Jurkat, Clone E6-1 (cell line): ENCODE measurements at regions not wholly inside any gene's neighbourhood (a gene's known extent, or its start where the extent isn't known, plus 50 kb on each side); places are given as distances from the start of the nearest gene placed in this dataset.

Experiments used
- DNase-seq: peaks from one replicate; pipeline ENCODE4 v3.0.0-alpha.2; 2011; ENCODE audit warnings: low read depth, low spot score
- H3K4me3 ChIP-seq: 2 replicates; pipeline ENCODE4 v1.5.1; 2011; ENCODE audit warnings: mild to moderate bottlenecking, low read length, control low read depth, moderate library complexity

- no peak for DNase-seq
- no peak overlapping the region for H3K4me3 ChIP-seq
These were observed 181.9 kb downstream of the PAH start for GRCh38 chr12:102735104-102735503.

- H3K4me3 ChIP-seq, result no peak overlapping the region
- DNase-seq, result no peak
These were observed 186.0 kb downstream of the PAH start for GRCh38 chr12:102730996-102731395.

GRCh38 chr12:102728506-102729242 is 188.4 kb downstream of the PAH start:
- no peak overlapping the region for H3K4me3 ChIP-seq
- DNase-seq, result peak; percentile 26

GRCh38 chr12:102726686-102727085 is 190.4 kb downstream of the PAH start:
- no peak overlapping the region for H3K4me3 ChIP-seq
- DNase-seq, result no peak

GRCh38 chr12:102722147-102722546 is 194.9 kb downstream of the PAH start:
- DNase-seq, result no peak
- H3K4me3 ChIP-seq, result no peak overlapping the region

- H3K4me3 ChIP-seq, result no peak overlapping the region
- DNase-seq, result no peak
These were observed 208.9 kb downstream of the PAH start for GRCh38 chr12:102708108-102708507.

- DNase-seq, result peak; percentile 49
- no peak overlapping the region for H3K4me3 ChIP-seq
These were observed 214.5 kb downstream of the PAH start for GRCh38 chr12:102702447-102703114.

GRCh38 chr12:102696045-102696444 is 215.7 kb upstream of the IGF1 start:
- no peak overlapping the region for H3K4me3 ChIP-seq
- DNase-seq, result no peak

- no peak overlapping the region for H3K4me3 ChIP-seq
- no peak for DNase-seq
These were observed 214.5 kb upstream of the IGF1 start for GRCh38 chr12:102694903-102695302.

GRCh38 chr12:102691773-102692555 is 211.6 kb upstream of the IGF1 start:
- DNase-seq, result no peak
- H3K4me3 ChIP-seq, result no peak overlapping the region

- no peak for DNase-seq
- H3K4me3 ChIP-seq, result no peak overlapping the region
These were observed 209.9 kb upstream of the IGF1 start for GRCh38 chr12:102690253-102690652.

GRCh38 chr12:102689701-102690100 is 209.3 kb upstream of the IGF1 start:
- no peak overlapping the region for H3K4me3 ChIP-seq
- DNase-seq, result no peak

- DNase-seq, result no peak
- H3K4me3 ChIP-seq, result no peak overlapping the region
These were observed 207.2 kb upstream of the IGF1 start for GRCh38 chr12:102687523-102687922.

GRCh38 chr12:102685841-102686240 is 205.5 kb upstream of the IGF1 start:
- no peak overlapping the region for H3K4me3 ChIP-seq

GRCh38 chr12:102685172-102685571 is 204.8 kb upstream of the IGF1 start:
- DNase-seq, result no peak

More at GRCh38 chr12:102685841-102686240, 205.5 kb upstream of the IGF1 start:
- no peak for DNase-seq

GRCh38 chr12:102682366-102683289 is 202.3 kb upstream of the IGF1 start:
- no peak overlapping the region for H3K4me3 ChIP-seq
- no peak for DNase-seq

More at GRCh38 chr12:102685172-102685571, 204.8 kb upstream of the IGF1 start:
- H3K4me3 ChIP-seq, result no peak overlapping the region

- no peak overlapping the region for H3K4me3 ChIP-seq
- DNase-seq, result no peak
These were observed 201.4 kb upstream of the IGF1 start for GRCh38 chr12:102681747-102682146.

- no peak overlapping the region for H3K4me3 ChIP-seq
- DNase-seq, result no peak
These were observed 200.9 kb upstream of the IGF1 start for GRCh38 chr12:102681309-102681708.

GRCh38 chr12:102680304-102680703 is 199.9 kb upstream of the IGF1 start:
- DNase-seq, result no peak
- no peak overlapping the region for H3K4me3 ChIP-seq
